Smooth muscle cell (in vitro differentiated cells): ENCODE measurements at regions not wholly inside any gene's neighbourhood (a gene's known extent, or its start where the extent isn't known, plus 50 kb on each side); places are given as distances from the start of the nearest gene placed in this dataset.

ENCODE experiments used
- DNase-seq: peaks from one replicate; lab custom pipeline; 2025; ENCODE audit not compliant: unreplicated experiment; lab: John Stamatoyannopoulos, UW
- H2AFZ ChIP-seq: fragments of 200-600 bp; sonication (generic); 2 replicates; pipeline ENCODE4 v1.6.0; 2016; ENCODE audit warnings: antibody characterized with exemption, low read depth, mild to moderate bottlenecking
- H3F3A ChIP-seq: fragments of 200-600 bp; sonication (generic); 2 replicates; pipeline ENCODE4 v1.6.0; 2017; ENCODE audit warnings: antibody characterized with exemption, low read depth
- H3K27ac ChIP-seq: fragments of 200-600 bp; sonication (generic); 2 replicates; pipeline ENCODE4 v1.5.1; 2016; ENCODE audit warnings: low read depth, mild to moderate bottlenecking
- H3K27me3 ChIP-seq: fragments of 200-600 bp; sonication (generic); 2 replicates; pipeline ENCODE4 v1.6.1; 2016; ENCODE audit warnings: low read depth, mild to moderate bottlenecking
- H3K36me3 ChIP-seq: fragments of 200-600 bp; sonication (generic); 2 replicates; pipeline ENCODE4 v1.5.1; 2016; ENCODE audit warnings: low read depth
- H3K4me1 ChIP-seq: fragments of 200-600 bp; sonication (generic); 2 replicates; pipeline ENCODE4 v1.5.1; 2016; ENCODE audit warnings: low read depth
- H3K4me2 ChIP-seq: fragments of 200-600 bp; sonication (generic); 2 replicates; pipeline ENCODE4 v1.6.0; 2016; ENCODE audit warnings: mild to moderate bottlenecking
- H3K4me3 ChIP-seq: fragments of 200-600 bp; sonication (generic); 2 replicates; pipeline ENCODE4 v1.5.1; 2016; ENCODE audit warnings: mild to moderate bottlenecking
- H3K79me2 ChIP-seq: fragments of 200-600 bp; sonication (generic); 2 replicates; pipeline ENCODE4 v1.6.0; 2016; ENCODE audit warnings: low read depth, mild to moderate bottlenecking
- H3K9ac ChIP-seq: fragments of 200-600 bp; sonication (generic); 2 replicates; pipeline ENCODE4 v1.6.0; 2016; ENCODE audit warnings: low read depth
- H3K9me3 ChIP-seq: fragments of 200-600 bp; sonication (generic); replicated peaks from 2 replicates; pipeline ENCODE4 v1.5.1; 2016; ENCODE audit warnings: low read depth
- H4K20me1 ChIP-seq: fragments of 200-600 bp; sonication (generic); 2 replicates; pipeline ENCODE4 v1.6.0; 2016; ENCODE audit warnings: low read depth
- WGBS: methylation state at CpG from one replicate; pipeline ENCODE4 v1.1.7; 2016; ENCODE audit warnings: low lambda C conversion rate; 5-methylcytosine and 5-hydroxymethylcytosine counted together
- TF ChIP-seq, protein P1 (sequence below): fragments of 200-600 bp; sonication (generic); IDR thresholded peaks from 2 replicates; pipeline ENCODE4 v1.5.1; 2017; ENCODE audit warnings: borderline replicate concordance, mild to moderate bottlenecking, antibody characterized with exemption; ENCODE audit not compliant: insufficient read depth, poor library complexity, severe bottlenecking

DNA sequence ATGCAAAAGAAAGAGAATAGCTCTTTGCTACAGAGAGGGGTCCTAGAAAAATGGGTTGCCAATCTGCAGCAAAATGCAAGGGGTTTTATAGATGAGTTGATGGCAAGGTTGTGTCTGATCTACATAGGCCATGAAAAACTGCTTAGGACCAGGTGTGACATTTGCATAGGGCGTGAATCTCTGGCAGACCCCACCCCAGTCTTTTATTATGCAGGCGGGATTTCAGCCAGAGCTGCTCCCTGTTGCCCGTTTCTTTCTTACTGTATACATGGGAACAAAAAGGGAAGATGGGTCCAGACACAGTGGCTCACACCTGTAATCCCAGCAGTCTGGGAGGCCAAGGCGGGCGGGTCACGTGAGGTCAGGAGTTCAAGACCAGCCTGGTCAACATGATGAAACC is 286.4 kb upstream of the LRRTM4 start:
- Histone ChIP-seq H3K9me3 (no peaks in the 10 kb centered on the region), H3K36me3 (no peaks in the 10 kb centered on the region), H3K27ac (no peak overlapping the region), H3F3A (no peaks in the 10 kb centered on the region), H3K4me3 (no peak overlapping the region), H3K4me1 (peaks cover 5% of the 10 kb centered on the region), H4K20me1 (no peaks in the 10 kb centered on the region), H2AFZ (no peak overlapping the region), H3K79me2 (no peaks in the 10 kb centered on the region), H3K4me2 (no peak overlapping the region), H3K9ac (no peak overlapping the region), H3K27me3 (no peaks in the 10 kb centered on the region)
- no peak for DNase-seq
- TF ChIP-seq, protein P1, sequence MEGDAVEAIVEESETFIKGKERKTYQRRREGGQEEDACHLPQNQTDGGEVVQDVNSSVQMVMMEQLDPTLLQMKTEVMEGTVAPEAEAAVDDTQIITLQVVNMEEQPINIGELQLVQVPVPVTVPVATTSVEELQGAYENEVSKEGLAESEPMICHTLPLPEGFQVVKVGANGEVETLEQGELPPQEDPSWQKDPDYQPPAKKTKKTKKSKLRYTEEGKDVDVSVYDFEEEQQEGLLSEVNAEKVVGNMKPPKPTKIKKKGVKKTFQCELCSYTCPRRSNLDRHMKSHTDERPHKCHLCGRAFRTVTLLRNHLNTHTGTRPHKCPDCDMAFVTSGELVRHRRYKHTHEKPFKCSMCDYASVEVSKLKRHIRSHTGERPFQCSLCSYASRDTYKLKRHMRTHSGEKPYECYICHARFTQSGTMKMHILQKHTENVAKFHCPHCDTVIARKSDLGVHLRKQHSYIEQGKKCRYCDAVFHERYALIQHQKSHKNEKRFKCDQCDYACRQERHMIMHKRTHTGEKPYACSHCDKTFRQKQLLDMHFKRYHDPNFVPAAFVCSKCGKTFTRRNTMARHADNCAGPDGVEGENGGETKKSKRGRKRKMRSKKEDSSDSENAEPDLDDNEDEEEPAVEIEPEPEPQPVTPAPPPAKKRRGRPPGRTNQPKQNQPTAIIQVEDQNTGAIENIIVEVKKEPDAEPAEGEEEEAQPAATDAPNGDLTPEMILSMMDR = no peak
- 94% methylated on average over 6 of the region's 6 CpGs for WGBS

DNA sequence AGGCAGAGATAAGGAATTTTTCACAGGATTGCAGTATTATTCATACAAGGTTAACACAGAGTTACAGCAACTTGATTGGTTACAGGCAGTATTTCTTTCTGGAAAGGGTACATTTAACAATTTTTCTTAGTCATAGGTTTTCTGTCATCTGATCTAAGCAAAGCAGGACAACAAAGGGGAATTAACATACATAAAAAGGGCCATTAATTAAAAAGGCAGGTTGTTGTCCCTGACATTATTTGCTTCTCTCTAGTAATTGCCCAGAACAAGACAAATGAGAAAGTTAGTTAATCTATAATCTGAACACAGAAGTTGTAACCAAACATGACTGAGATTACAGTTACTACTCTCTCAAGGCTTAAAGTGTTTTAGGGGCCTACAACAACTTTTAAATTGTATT is 291.4 kb upstream of the LRRTM4 start:
- no peak overlapping the region for H3K9ac ChIP-seq
- peak overlapping the region; percentile 20 for H2AFZ ChIP-seq
- peak overlapping the region; percentile 26 for H3K4me2 ChIP-seq
- TF ChIP-seq, protein P1 = no peak
- no peaks in the 10 kb centered on the region for H3K36me3 ChIP-seq
- H3F3A ChIP-seq = no peaks in the 10 kb centered on the region
- H3K4me1 ChIP-seq = peaks cover 5% of the 10 kb centered on the region
- H3K4me3 ChIP-seq = no peak overlapping the region
- no peaks in the 10 kb centered on the region for H3K27me3 ChIP-seq
- DNase-seq = no peak
- no peak overlapping the region for H3K27ac ChIP-seq
- no peaks in the 10 kb centered on the region for H3K9me3 ChIP-seq
- no peaks in the 10 kb centered on the region for H3K79me2 ChIP-seq
- H4K20me1 ChIP-seq = no peaks in the 10 kb centered on the region

- no peak overlapping the region for H3K27ac ChIP-seq
- no peak overlapping the region for H2AFZ ChIP-seq
- peaks cover 5% of the 10 kb centered on the region for H3K4me1 ChIP-seq
- WGBS = 70% methylated on average over 1 of the region's 1 CpG
- no peak for DNase-seq
- H3K9ac ChIP-seq = no peak overlapping the region
- H3F3A ChIP-seq = no peaks in the 10 kb centered on the region
- no peaks in the 10 kb centered on the region for H3K36me3 ChIP-seq
- TF ChIP-seq, protein P1 = no peak
- H4K20me1 ChIP-seq = no peaks in the 10 kb centered on the region
- no peak overlapping the region for H3K4me3 ChIP-seq
- no peak overlapping the region for H3K4me2 ChIP-seq
- H3K9me3 ChIP-seq = no peaks in the 10 kb centered on the region
- H3K79me2 ChIP-seq = no peaks in the 10 kb centered on the region
- no peaks in the 10 kb centered on the region for H3K27me3 ChIP-seq
Observed at GRCh38 chr2:77816618-77817017, 294.4 kb upstream of the LRRTM4 start.

GRCh38 chr2:77818186-77818585 is 296.0 kb upstream of the LRRTM4 start:
- Histone ChIP-seq H3K36me3 (no peaks in the 10 kb centered on the region), H3K4me3 (no peak overlapping the region), H3K27me3 (no peaks in the 10 kb centered on the region), H3F3A (no peaks in the 10 kb centered on the region), H2AFZ (no peak overlapping the region), H3K9me3 (no peaks in the 10 kb centered on the region), H3K79me2 (no peaks in the 10 kb centered on the region), H3K9ac (no peak overlapping the region), H3K4me2 (no peak overlapping the region), H3K4me1 (peaks cover 4% of the 10 kb centered on the region), H3K27ac (no peak overlapping the region), H4K20me1 (no peaks in the 10 kb centered on the region)
- DNase-seq = no peak
- TF ChIP-seq, protein P1 = no peak
